ENCODE measurements at regions not wholly inside any gene's neighbourhood (a gene's known extent, or its start where the extent isn't known, plus 50 kb on each side); places are given as distances from the start of the nearest gene placed in this dataset.
A peak's percentile ranks its signal among the peaks of the same experiment; 100 is the strongest.

DNA sequence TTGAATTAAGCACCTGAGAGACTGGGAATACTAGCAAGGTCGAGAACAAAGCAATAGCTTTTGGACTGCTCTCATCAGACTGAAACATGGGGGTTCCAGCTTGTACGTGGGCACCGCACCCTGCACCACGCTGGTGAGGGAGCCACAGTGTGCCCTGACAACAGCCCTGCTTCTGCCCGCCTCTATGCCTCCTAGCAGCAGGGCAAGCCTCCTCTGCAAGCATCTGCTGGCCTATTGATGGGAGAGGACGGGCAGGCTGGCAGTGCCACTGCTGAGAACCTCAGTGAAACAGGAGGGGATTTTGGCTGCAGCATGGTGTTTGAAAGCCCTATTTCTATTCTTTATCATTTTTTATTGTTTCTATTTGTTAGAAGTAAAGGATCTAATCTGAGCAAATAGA is 146.1 kb upstream of the OTOS start:
- WGBS (ENCODE audit: low lambda C conversion rate): 45% methylated on average over 5 of the region's 6 CpGs
- H3K4me3 ChIP-seq (ENCODE audit: low read depth in 2 of 2, low read length in 1 of 2): no peak overlapping the region
- no peaks in the 10 kb centered on the region for H3K36me3 ChIP-seq (replicated peaks in 1 of 2; ENCODE audit: control insufficient read depth in 1 of 2, insufficient read depth in 2 of 2, low read length in 1 of 2)
- H3K9ac ChIP-seq: no peak overlapping the region
- no peaks in the 10 kb centered on the region for H3K9me2 ChIP-seq
- no peaks in the 10 kb centered on the region for H3K79me2 ChIP-seq (ENCODE audit: insufficient read depth)
- H2AFZ ChIP-seq (ENCODE audit: low read depth): no peak overlapping the region
- TF ChIP-seq CHD2 (IDR thresholded peaks at IDR 0.05; ENCODE audit: low read length, partially characterized antibody) (no peak), YY1 (IDR thresholded peaks at IDR 0.05; ENCODE audit: low read depth) (no peak), GATA2 (CRISPR knock-in tag; IDR thresholded peaks at IDR 0.05) (no peak), ELF1 (IDR thresholded peaks at IDR 0.05) (no peak), TAF1 (IDR thresholded peaks at IDR 0.05; ENCODE audit: borderline replicate concordance, low read depth, low read length) (no peak)
- no peaks in the 10 kb centered on the region for H3K27me3 ChIP-seq (ENCODE audit: insufficient read depth)
- ChIA-PET POLR2A (no interaction called here), CTCF (interaction anchor here (1.2 to 2.0 kb wide), 3 partner anchors 67 to 152 kb away, joined by 3 to 7 read pairs (median 4); no protein-coding TSS in a partner anchor)
- H3K9me3 ChIP-seq: no peaks in the 10 kb centered on the region
- H4K20me1 ChIP-seq (ENCODE audit: insufficient read depth): no peaks in the 10 kb centered on the region
- H3K4me1 ChIP-seq (ENCODE audit: control insufficient read depth in 1 of 2, insufficient read depth in 2 of 2, low read depth in 1 of 2, low read length in 1 of 2): no peaks in the 10 kb centered on the region
- no peak overlapping the region for H3K27ac ChIP-seq (ENCODE audit: low read depth in 2 of 2, low read length in 1 of 2)
- no peak for DNase-seq
- no peak overlapping the region for H3K4me2 ChIP-seq
- no peaks in the 10 kb centered on the region for H3F3A ChIP-seq (replicated peaks; ENCODE audit: insufficient read depth)

DNA sequence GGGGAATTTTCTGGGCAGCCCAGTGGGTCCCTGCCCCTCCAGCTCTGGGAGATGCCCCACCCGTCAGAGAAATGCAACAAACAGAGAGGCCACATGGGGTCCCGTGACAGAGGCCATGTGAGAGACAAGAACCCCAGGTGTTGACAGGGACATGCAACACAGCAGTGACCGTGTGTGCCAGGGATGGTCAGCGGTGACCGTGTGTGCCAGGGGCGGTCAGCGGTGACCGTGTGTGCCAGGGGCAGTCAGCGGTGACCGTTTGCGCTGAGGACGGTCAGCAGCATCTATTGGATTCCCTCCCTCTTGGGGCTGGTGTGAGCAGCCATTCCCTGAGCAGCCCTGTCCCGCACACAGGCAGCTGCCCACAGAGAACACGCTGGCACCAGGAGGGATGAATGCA is 146.6 kb upstream of the OTOS start:
- WGBS (ENCODE audit: low lambda C conversion rate): 51% methylated on average over 6 of the region's 14 CpGs
- CTCF ChIA-PET: interaction anchor here (1.6 to 2.0 kb wide), 2 partner anchors 66 to 152 kb away, joined by 4 to 7 read pairs; no protein-coding TSS in a partner anchor

More for the DNA sequence above, 146.6 kb upstream of the OTOS start:
- Histone ChIP-seq H3K27ac (ENCODE audit: low read depth in 2 of 2, low read length in 1 of 2) (no peak overlapping the region), H3K4me2 (no peak overlapping the region), H3K9me3 (no peaks in the 10 kb centered on the region), H3K9me2 (no peaks in the 10 kb centered on the region), H3K4me1 (ENCODE audit: control insufficient read depth in 1 of 2, insufficient read depth in 2 of 2, low read depth in 1 of 2, low read length in 1 of 2) (no peaks in the 10 kb centered on the region), H3K27me3 (ENCODE audit: insufficient read depth) (no peaks in the 10 kb centered on the region), H3F3A (replicated peaks; ENCODE audit: insufficient read depth) (no peaks in the 10 kb centered on the region), H2AFZ (ENCODE audit: low read depth) (no peak overlapping the region), H4K20me1 (ENCODE audit: insufficient read depth) (no peaks in the 10 kb centered on the region), H3K79me2 (ENCODE audit: insufficient read depth) (no peaks in the 10 kb centered on the region), H3K4me3 (ENCODE audit: low read depth in 2 of 2, low read length in 1 of 2) (no peak overlapping the region), H3K9ac (no peak overlapping the region), H3K36me3 (replicated peaks in 1 of 2; ENCODE audit: control insufficient read depth in 1 of 2, insufficient read depth in 2 of 2, low read length in 1 of 2) (no peaks in the 10 kb centered on the region)
- POLR2A ChIA-PET: no interaction called here
- peak; percentile 33 for DNase-seq
- TF ChIP-seq RAD21 (IDR thresholded peaks at IDR 0.05; ENCODE audit: low read length) (no peak), CHD2 (IDR thresholded peaks at IDR 0.05; ENCODE audit: low read length, partially characterized antibody) (no peak), TEAD4 (IDR thresholded peaks at IDR 0.05; ENCODE audit: borderline replicate concordance, insufficient read depth) (no peak), RXRA (IDR thresholded peaks at IDR 0.05; ENCODE audit: borderline replicate concordance, low read depth) (no peak), TAF1 (IDR thresholded peaks at IDR 0.05; ENCODE audit: borderline replicate concordance, low read depth, low read length) (no peak), NFIC (IDR thresholded peaks at IDR 0.05; ENCODE audit: borderline replicate concordance) (no peak), EP300 (IDR thresholded peaks at IDR 0.05; ENCODE audit: borderline replicate concordance in 1 of 2, low read depth in 1 of 2, low read length in 1 of 2) (no peak), GATA2 (CRISPR knock-in tag; IDR thresholded peaks at IDR 0.05) (no peak), TCF12 (IDR thresholded peaks at IDR 0.05) (no peak), FOXM1 (IDR thresholded peaks at IDR 0.05; ENCODE audit: low read depth) (no peak), JUND (IDR thresholded peaks at IDR 0.05) (no peak), RFX5 (IDR thresholded peaks at IDR 0.05; ENCODE audit: low read length) (no peak)
- TF ChIP-seq, protein P1, sequence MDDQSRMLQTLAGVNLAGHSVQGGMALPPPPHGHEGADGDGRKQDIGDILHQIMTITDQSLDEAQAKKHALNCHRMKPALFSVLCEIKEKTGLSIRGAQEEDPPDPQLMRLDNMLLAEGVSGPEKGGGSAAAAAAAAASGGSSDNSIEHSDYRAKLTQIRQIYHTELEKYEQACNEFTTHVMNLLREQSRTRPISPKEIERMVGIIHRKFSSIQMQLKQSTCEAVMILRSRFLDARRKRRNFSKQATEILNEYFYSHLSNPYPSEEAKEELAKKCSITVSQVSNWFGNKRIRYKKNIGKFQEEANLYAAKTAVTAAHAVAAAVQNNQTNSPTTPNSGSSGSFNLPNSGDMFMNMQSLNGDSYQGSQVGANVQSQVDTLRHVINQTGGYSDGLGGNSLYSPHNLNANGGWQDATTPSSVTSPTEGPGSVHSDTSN (IDR thresholded peaks at IDR 0.05): no peak
- TF ChIP-seq, protein P2, sequence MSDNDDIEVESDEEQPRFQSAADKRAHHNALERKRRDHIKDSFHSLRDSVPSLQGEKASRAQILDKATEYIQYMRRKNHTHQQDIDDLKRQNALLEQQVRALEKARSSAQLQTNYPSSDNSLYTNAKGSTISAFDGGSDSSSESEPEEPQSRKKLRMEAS (IDR thresholded peaks at IDR 0.05; ENCODE audit: low read depth): no peak
- TF ChIP-seq, protein P3, sequence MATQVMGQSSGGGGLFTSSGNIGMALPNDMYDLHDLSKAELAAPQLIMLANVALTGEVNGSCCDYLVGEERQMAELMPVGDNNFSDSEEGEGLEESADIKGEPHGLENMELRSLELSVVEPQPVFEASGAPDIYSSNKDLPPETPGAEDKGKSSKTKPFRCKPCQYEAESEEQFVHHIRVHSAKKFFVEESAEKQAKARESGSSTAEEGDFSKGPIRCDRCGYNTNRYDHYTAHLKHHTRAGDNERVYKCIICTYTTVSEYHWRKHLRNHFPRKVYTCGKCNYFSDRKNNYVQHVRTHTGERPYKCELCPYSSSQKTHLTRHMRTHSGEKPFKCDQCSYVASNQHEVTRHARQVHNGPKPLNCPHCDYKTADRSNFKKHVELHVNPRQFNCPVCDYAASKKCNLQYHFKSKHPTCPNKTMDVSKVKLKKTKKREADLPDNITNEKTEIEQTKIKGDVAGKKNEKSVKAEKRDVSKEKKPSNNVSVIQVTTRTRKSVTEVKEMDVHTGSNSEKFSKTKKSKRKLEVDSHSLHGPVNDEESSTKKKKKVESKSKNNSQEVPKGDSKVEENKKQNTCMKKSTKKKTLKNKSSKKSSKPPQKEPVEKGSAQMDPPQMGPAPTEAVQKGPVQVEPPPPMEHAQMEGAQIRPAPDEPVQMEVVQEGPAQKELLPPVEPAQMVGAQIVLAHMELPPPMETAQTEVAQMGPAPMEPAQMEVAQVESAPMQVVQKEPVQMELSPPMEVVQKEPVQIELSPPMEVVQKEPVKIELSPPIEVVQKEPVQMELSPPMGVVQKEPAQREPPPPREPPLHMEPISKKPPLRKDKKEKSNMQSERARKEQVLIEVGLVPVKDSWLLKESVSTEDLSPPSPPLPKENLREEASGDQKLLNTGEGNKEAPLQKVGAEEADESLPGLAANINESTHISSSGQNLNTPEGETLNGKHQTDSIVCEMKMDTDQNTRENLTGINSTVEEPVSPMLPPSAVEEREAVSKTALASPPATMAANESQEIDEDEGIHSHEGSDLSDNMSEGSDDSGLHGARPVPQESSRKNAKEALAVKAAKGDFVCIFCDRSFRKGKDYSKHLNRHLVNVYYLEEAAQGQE (IDR thresholded peaks at IDR 0.05; ENCODE audit: low read depth, low read length): no peak
- TF ChIP-seq, protein P4, sequence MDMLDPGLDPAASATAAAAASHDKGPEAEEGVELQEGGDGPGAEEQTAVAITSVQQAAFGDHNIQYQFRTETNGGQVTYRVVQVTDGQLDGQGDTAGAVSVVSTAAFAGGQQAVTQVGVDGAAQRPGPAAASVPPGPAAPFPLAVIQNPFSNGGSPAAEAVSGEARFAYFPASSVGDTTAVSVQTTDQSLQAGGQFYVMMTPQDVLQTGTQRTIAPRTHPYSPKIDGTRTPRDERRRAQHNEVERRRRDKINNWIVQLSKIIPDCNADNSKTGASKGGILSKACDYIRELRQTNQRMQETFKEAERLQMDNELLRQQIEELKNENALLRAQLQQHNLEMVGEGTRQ (IDR thresholded peaks at IDR 0.05; ENCODE audit: borderline replicate concordance, low read depth, low read length): no peak

Data from SK-N-SH (cell line).